Epithelial cell of esophagus (primary cell): ENCODE measurements at regions not wholly inside any gene's neighbourhood (a gene's known extent, or its start where the extent isn't known, plus 50 kb on each side); places are given as distances from the start of the nearest gene placed in this dataset.
"Not testable (repeated sequence)": the region's sequence is repeated elsewhere in the genome, so short reads cannot be mapped to it uniquely, and the experiment has no call there.

Experiments
- DNase-seq: peaks from one replicate; pipeline ENCODE4 v3.0.0; 2010; ENCODE audit warnings: low read depth
- H3K4me3 ChIP-seq: 2 replicates; pipeline ENCODE4 v1.5.1; 2011; ENCODE audit warnings: mild to moderate bottlenecking, low read length, control low read depth
- CTCF ChIP-seq: IDR thresholded peaks from 2 replicates; pipeline ENCODE4 v1.5.1; 2011; ENCODE audit warnings: low read depth, mild to moderate bottlenecking, low read length, control low read depth, inconsistent platforms; ENCODE audit not compliant: insufficient read depth; ENCODE audit errors: missing control alignments

DNA sequence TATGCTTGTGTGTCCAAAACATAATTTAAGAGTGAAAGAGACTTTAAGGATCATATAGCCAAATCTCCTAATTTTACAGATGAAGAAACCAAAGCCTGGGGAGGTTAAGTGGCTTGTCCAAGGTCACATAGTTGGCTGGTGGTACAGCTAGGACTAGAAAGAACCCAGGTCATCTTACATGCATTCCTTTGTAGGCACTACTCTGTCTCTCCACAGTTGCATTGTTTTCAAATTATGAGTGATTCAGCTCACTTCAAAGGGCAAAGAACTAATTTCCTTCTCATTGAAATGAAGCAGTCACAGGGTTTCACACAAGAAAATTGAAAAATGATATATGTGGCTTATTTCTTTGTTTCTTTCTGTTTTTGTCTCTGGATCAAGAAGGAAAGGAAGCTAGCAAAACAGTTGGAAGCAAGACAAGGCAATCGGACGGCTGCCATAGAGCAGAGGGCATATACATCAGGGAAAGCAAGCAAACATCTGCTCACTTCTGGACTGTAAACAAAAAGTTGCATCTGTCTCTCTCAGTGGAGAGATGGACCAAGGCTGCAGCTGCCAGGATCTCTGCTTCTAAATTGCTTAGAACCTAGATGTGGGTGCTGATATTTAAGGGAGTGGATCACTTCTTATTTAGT lies 107.5 kb upstream of the AMOT start:
- DNase-seq, result no peak
- H3K4me3 ChIP-seq, result no peak overlapping the region
- no peak for TF ChIP-seq CTCF

- H3K4me3 ChIP-seq, result no peak overlapping the region
- TF ChIP-seq CTCF, result no peak
- no peak for DNase-seq
These were observed 105.6 kb upstream of the AMOT start for GRCh38 chrX:112946227-112946626.

GRCh38 chrX:112945826-112946225 lies 105.2 kb upstream of the AMOT start:
- H3K4me3 ChIP-seq, result no peak overlapping the region
- no peak for DNase-seq
- TF ChIP-seq CTCF, result no peak

GRCh38 chrX:112941209-112941837 lies 100.7 kb upstream of the AMOT start:
- H3K4me3 ChIP-seq, result no peak overlapping the region
- TF ChIP-seq CTCF, result no peak
- peak; percentile 1 for DNase-seq

GRCh38 chrX:112935029-112935428 lies 94.4 kb upstream of the AMOT start:
- no peak overlapping the region for H3K4me3 ChIP-seq
- no peak for DNase-seq
- no peak for TF ChIP-seq CTCF

DNA sequence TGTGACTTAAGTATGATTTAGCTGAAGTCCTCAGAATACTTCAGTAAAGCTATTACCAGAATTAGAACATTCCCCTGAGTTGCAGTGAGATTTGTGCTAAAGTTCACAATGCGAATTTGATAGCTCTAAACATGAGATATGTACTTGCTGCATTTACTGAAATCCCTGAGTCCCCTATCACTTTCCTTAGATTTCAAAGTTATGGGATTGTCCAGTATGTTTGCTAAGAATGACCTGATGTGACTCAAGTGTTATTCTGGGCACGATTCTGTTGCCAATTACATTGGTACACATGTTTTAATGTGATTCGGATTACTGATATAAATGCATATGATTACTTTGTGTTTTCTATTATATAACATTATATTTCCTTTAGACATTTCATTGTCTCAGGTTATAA lies 91.3 kb upstream of the AMOT start:
- no peak for TF ChIP-seq CTCF
- H3K4me3 ChIP-seq, result no peak overlapping the region
- no peak for DNase-seq

GRCh38 chrX:112931478-112931877 lies 90.8 kb upstream of the AMOT start:
- DNase-seq, result no peak

DNA sequence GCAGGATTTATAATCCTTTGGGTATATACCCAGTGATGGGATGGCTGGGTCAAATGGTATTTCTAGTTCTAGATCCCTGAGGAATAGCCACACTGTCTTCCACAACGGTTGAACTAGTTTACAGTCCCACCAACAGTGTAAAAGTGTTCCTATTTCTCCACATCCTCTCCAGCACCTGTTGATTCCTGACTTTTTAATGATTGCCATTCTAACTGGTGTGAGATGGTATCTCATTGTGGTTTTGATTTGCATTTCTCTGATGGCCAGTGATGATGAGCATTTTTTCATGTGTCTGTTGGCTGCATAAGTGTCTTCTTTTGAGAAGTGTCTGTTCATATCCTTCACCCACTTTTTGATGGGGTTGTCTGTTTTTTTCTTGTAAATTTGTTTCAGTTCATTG lies 82.8 kb upstream of the AMOT start:
- not testable (repeated sequence) for DNase-seq, H3K4me3 ChIP-seq

More at GRCh38 chrX:112931478-112931877, 90.8 kb upstream of the AMOT start:
- no peak overlapping the region for H3K4me3 ChIP-seq
- TF ChIP-seq CTCF, result no peak
